Body of pancreas (tissue), 4 donors: ENCODE measurements at regions not wholly inside any gene's neighbourhood (a gene's known extent, or its start where the extent isn't known, plus 50 kb on each side); places are given as distances from the start of the nearest gene placed in this dataset.

Experiments used
- CTCF ChIP-seq, 7 experiments: fragments of 450-650 bp in 4 of 7; fragments of 200-600 bp in 3 of 7; sonication (generic) in 3 of 7; IDR thresholded peaks; one replicate each; pipeline ENCODE4 v1.5.1; 2016 to 2019; ENCODE audit warnings: antibody characterized with exemption in 7 of 7
- POLR2A ChIP-seq, 3 donors: fragments of 450-650 bp; IDR thresholded peaks; one replicate each; pipeline ENCODE4 v1.6.1; 2016; ENCODE audit warnings: antibody characterized with exemption in 3 of 3, mild to moderate bottlenecking in 2 of 3

DNA sequence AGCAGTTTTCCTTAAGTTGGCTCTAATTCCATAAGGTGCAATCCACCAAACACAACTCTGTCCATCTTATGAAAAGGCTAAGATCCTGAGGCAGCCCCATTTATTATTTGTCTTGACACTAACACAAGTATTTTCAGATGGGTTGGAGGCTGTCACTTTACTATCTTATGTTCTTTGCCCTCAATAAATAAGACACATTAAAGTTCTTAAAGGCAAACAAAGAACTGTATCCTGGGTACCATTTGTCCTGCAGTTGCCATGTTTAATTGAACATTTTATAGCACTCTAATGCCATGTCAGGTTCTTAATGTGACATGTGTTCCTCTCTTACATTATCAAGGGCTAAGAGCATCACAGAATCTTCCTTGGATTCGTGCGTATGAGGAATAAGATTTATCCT lies 189.5 kb upstream of the SNX2 start:
- TF ChIP-seq POLR2A (IDR thresholded peaks at IDR 0.05): no peak
- TF ChIP-seq CTCF (IDR thresholded peaks at IDR 0.05): no peak
